ENCODE measurements at regions not wholly inside any gene's neighbourhood (a gene's known extent, or its start where the extent isn't known, plus 50 kb on each side); places are given as distances from the start of the nearest gene placed in this dataset.
"Not testable (repeated sequence)": the region's sequence is repeated elsewhere in the genome, so short reads cannot be mapped to it uniquely, and the experiment has no call there.

- no peak for DNase-seq
Observed at GRCh38 chr6:158920311-158920905, 79.6 kb downstream of the RSPH3 start.

GRCh38 chr6:158919865-158920264, 80.1 kb downstream of the RSPH3 start:
- no peak for DNase-seq

- DNase-seq: no peak
Observed at GRCh38 chr6:158916617-158917016, 83.4 kb downstream of the RSPH3 start.

- DNase-seq: no peak
Observed at GRCh38 chr6:158914923-158915322, 85.1 kb downstream of the RSPH3 start.

- no peak for DNase-seq
Observed at GRCh38 chr6:158913580-158913979, 86.4 kb downstream of the RSPH3 start.

GRCh38 chr6:158912655-158913054, 87.3 kb downstream of the RSPH3 start:
- no peak for DNase-seq

- DNase-seq: peak; percentile 29
Observed at GRCh38 chr6:158911746-158912480, 88.1 kb downstream of the RSPH3 start.

GRCh38 chr6:158910484-158911440, 89.2 kb downstream of the RSPH3 start:
- DNase-seq: no peak

- no peak for DNase-seq
Observed at GRCh38 chr6:158909938-158910337, 90.1 kb downstream of the RSPH3 start.

GRCh38 chr6:158908606-158909005, 89.4 kb upstream of the EZR start:
- no peak for DNase-seq

- no peak for DNase-seq
Observed at GRCh38 chr6:158907931-158908330, 88.8 kb upstream of the EZR start.

GRCh38 chr6:158906926-158907325, 87.8 kb upstream of the EZR start:
- no peak for DNase-seq

- DNase-seq: no peak
Observed at GRCh38 chr6:158905277-158905676, 86.1 kb upstream of the EZR start.

- no peak for DNase-seq
Observed at GRCh38 chr6:158903801-158904200, 84.6 kb upstream of the EZR start.

- no peak for DNase-seq
Observed at GRCh38 chr6:158900663-158901312, 81.6 kb upstream of the EZR start.

GRCh38 chr6:158897236-158897635, 78.1 kb upstream of the EZR start:
- no peak for DNase-seq

GRCh38 chr6:158895661-158896060, 76.5 kb upstream of the EZR start:
- no peak for DNase-seq

- no peak for DNase-seq
Observed at GRCh38 chr6:158894193-158894592, 75.0 kb upstream of the EZR start.

- no peak for DNase-seq
Observed at GRCh38 chr6:158892266-158892665, 73.1 kb upstream of the EZR start.

- DNase-seq: not testable (repeated sequence)
Observed at GRCh38 chr6:158891560-158891959, 72.4 kb upstream of the EZR start.

GRCh38 chr6:158888171-158888570, 69.0 kb upstream of the EZR start:
- not testable (repeated sequence) for DNase-seq

- DNase-seq: not testable (repeated sequence)
Observed at GRCh38 chr6:158886346-158886977, 67.3 kb upstream of the EZR start.

All from central memory CD4-positive, alpha-beta T cell (primary cell).